H9 (cell line): ENCODE measurements at regions not wholly inside any gene's neighbourhood (a gene's known extent, or its start where the extent isn't known, plus 50 kb on each side); places are given as distances from the start of the nearest gene placed in this dataset.

Experiments
- DNase-seq: peaks from one replicate; pipeline ENCODE4 v3.0.0-alpha.2; 2017
- H2AFZ ChIP-seq: one replicate; pipeline ENCODE4 v1.6.1; 2013; ENCODE audit warnings: mild to moderate bottlenecking, low read length, control low read depth, moderate library complexity
- H2AK5ac ChIP-seq: 2 replicates; pipeline ENCODE4 v1.6.1; 2013; ENCODE audit warnings: low read length, control low read depth, mixed read lengths; ENCODE audit not compliant: insufficient read length
- H2BK120ac ChIP-seq: one replicate; pipeline ENCODE4 v1.6.1; 2013; ENCODE audit warnings: low read depth, mild to moderate bottlenecking, low read length, control low read depth, inconsistent platforms; ENCODE audit not compliant: poor library complexity, severe bottlenecking
- H2BK12ac ChIP-seq: 2 replicates; pipeline ENCODE4 v1.6.1; 2013; ENCODE audit warnings: low read length, control low read depth, mixed read lengths, low read depth; ENCODE audit not compliant: insufficient read length
- H2BK15ac ChIP-seq: 2 replicates; pipeline ENCODE4 v1.6.1; 2013; ENCODE audit warnings: low read depth, low read length, control low read depth
- H2BK20ac ChIP-seq: one replicate; pipeline ENCODE4 v1.6.1; 2013; ENCODE audit warnings: low read depth, mild to moderate bottlenecking, low read length, control low read depth, inconsistent platforms; ENCODE audit not compliant: poor library complexity, severe bottlenecking
- H2BK5ac ChIP-seq: 2 replicates; pipeline ENCODE4 v1.6.1; 2013; ENCODE audit warnings: low read length, control low read depth, mixed read lengths; ENCODE audit not compliant: insufficient read length
- H3K14ac ChIP-seq: 2 replicates; pipeline ENCODE4 v1.6.1; 2013; ENCODE audit warnings: low read length, control low read depth; ENCODE audit not compliant: insufficient read depth
- H3K18ac ChIP-seq: 2 replicates; pipeline ENCODE4 v1.6.1; 2013; ENCODE audit warnings: low read depth, mild to moderate bottlenecking, mixed read lengths, low read length, control low read depth; ENCODE audit not compliant: insufficient read length
- H3K23ac ChIP-seq: 2 replicates; pipeline ENCODE4 v1.6.1; 2013; ENCODE audit warnings: low read length, control low read depth, mixed read lengths, low read depth; ENCODE audit not compliant: insufficient read length
- H3K23me2 ChIP-seq: 2 replicates; pipeline ENCODE4 v1.6.1; 2013; ENCODE audit warnings: low read depth, mild to moderate bottlenecking, mixed read lengths, low read length, control low read depth; ENCODE audit not compliant: insufficient read length, poor library complexity, severe bottlenecking
- H3K27ac ChIP-seq: 2 replicates; pipeline ENCODE4 v1.5.1; 2013; ENCODE audit warnings: low read length, control low read depth, mixed read lengths, low read depth; ENCODE audit not compliant: insufficient read length
- H3K27me3 ChIP-seq: 2 replicates; pipeline ENCODE4 v1.6.1; 2013; ENCODE audit warnings: low read length, control low read depth, inconsistent platforms; ENCODE audit not compliant: insufficient read depth
- H3K4ac ChIP-seq: 2 replicates; pipeline ENCODE4 v1.6.1; 2013; ENCODE audit warnings: low read depth, mild to moderate bottlenecking, control low read depth, inconsistent platforms, low read length, moderate library complexity
- H3K4me1 ChIP-seq: 2 replicates; pipeline ENCODE4 v1.6.1; 2013; ENCODE audit warnings: low read length, control low read depth, inconsistent platforms; ENCODE audit not compliant: insufficient read depth
- H3K4me2 ChIP-seq: 2 replicates; pipeline ENCODE4 v1.6.1; 2013; ENCODE audit warnings: low read length, control low read depth, mixed read lengths; ENCODE audit not compliant: insufficient read length, insufficient read depth
- H3K56ac ChIP-seq: 2 replicates; pipeline ENCODE4 v1.6.1; 2013; ENCODE audit warnings: low read depth, mild to moderate bottlenecking, mixed read lengths, low read length, control low read depth; ENCODE audit not compliant: insufficient read length
- H3K79me1 ChIP-seq: 2 replicates; pipeline ENCODE4 v1.6.1; 2013; ENCODE audit warnings: low read depth, mild to moderate bottlenecking, moderate library complexity, low read length, control low read depth, inconsistent platforms; ENCODE audit not compliant: insufficient read depth, poor library complexity, severe bottlenecking
- H3K79me2 ChIP-seq: 2 replicates; pipeline ENCODE4 v1.6.1; 2013; ENCODE audit warnings: low read length, control low read depth, inconsistent platforms; ENCODE audit not compliant: insufficient read depth
- H3K9ac ChIP-seq: 2 replicates; pipeline ENCODE4 v1.6.1; 2013; ENCODE audit warnings: low read length, control low read depth, mixed read lengths; ENCODE audit not compliant: insufficient read length; ENCODE audit errors: extremely low read depth
- H3K9me3 ChIP-seq: one replicate; pipeline ENCODE4 v1.6.1; 2013; ENCODE audit warnings: low read depth, low read length, inconsistent platforms; ENCODE audit not compliant: control insufficient read depth
- H3T11ph ChIP-seq: one replicate; pipeline ENCODE4 v1.6.1; 2013; ENCODE audit warnings: mild to moderate bottlenecking, low read length, control low read depth, inconsistent platforms
- H4K20me1 ChIP-seq: one replicate; pipeline ENCODE4 v1.6.1; 2013; ENCODE audit not compliant: control insufficient read depth, insufficient read length, insufficient read depth
- H4K5ac ChIP-seq: 2 replicates; pipeline ENCODE4 v1.6.1; 2013; ENCODE audit warnings: low read depth, mild to moderate bottlenecking, mixed read lengths, low read length, control low read depth; ENCODE audit not compliant: insufficient read length
- H4K8ac ChIP-seq: replicated peaks from 2 replicates; pipeline ENCODE4 v1.6.1; 2013; ENCODE audit warnings: low read length, control low read depth, mixed read lengths, low read depth; ENCODE audit not compliant: insufficient read length
- H4K91ac ChIP-seq: 2 replicates; pipeline ENCODE4 v1.6.1; 2013; ENCODE audit warnings: low read depth, mild to moderate bottlenecking, moderate library complexity, mixed read lengths, low read length, control low read depth; ENCODE audit not compliant: insufficient read length
- H3K27ac Mint-ChIP-seq, 3 experiments: 2 replicates in 2 of 3; 3 replicates in 1 of 3; pipeline ENCODE4 v1.8.0; 2020 to 2021; ENCODE audit warnings: mixed read lengths in 3 of 3, mild to moderate bottlenecking in 1 of 3, moderate library complexity in 1 of 3
- H3K27me3 Mint-ChIP-seq: 2 replicates; pipeline ENCODE4 v1.8.0; 2021; ENCODE audit warnings: low read depth, mild to moderate bottlenecking, moderate library complexity, mixed read lengths
- H3K36me3 Mint-ChIP-seq, 3 experiments: 2 replicates in 2 of 3; 3 replicates in 1 of 3; pipeline ENCODE4 v1.8.0; 2020 to 2021; ENCODE audit warnings: low read depth in 3 of 3, mixed read lengths in 3 of 3; ENCODE audit not compliant: insufficient read depth in 1 of 3
- H3K4me1 Mint-ChIP-seq, 2 experiments: 2 replicates each; pipeline ENCODE4 v1.8.0; 2020; ENCODE audit warnings: mixed read lengths in 2 of 2
- H3K4me3 Mint-ChIP-seq, 2 experiments: 2 replicates in 1 of 2; 3 replicates in 1 of 2; pipeline ENCODE4 v1.8.0; 2020 to 2021; ENCODE audit warnings: mild to moderate bottlenecking in 2 of 2, mixed read lengths in 2 of 2, moderate library complexity in 1 of 2
- H3K9me3 Mint-ChIP-seq, 2 experiments: 2 replicates in 1 of 2; 3 replicates in 1 of 2; pipeline ENCODE4 v1.8.0; 2020; ENCODE audit warnings: mild to moderate bottlenecking in 2 of 2, mixed read lengths in 2 of 2, moderate library complexity in 1 of 2
- WGBS: extraction: QIAGEN DNeasy Blood & Tissue Kit; methylation state at CpG from one replicate; pipeline ENCODE4 v1.1.7; 2013; ENCODE audit warnings: missing lambda C conversion rate, low lambda C conversion rate, mixed read lengths; ENCODE audit not compliant: insufficient read length; ENCODE audit errors: extremely low coverage; 5-methylcytosine and 5-hydroxymethylcytosine counted together
- TF ChIP-seq, protein P1 (sequence below): fragments of 200-600 bp; sonication (generic); conservative IDR thresholded peaks from 3 replicates; pipeline ENCODE4 v1.8.0; 2021; ENCODE audit warnings: antibody characterized with exemption, mild to moderate bottlenecking

DNA sequence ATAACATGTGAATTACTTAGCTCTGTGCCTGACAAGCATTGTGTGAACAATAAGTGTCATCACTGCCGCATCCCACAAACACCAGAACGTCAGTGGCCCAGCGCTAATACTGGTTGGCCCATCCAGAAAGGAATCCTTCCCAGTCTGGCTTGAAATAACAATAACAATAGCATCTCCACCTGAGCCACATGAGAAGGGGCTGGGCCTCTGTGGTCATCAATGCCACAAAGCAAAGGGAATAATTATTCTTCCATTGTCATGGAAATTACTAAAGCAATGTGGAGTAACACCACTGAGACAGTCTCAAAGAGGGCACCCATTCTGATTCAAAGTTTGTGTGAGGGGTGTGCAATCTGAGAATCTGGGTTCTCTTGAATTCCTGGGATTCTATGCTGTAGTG is 105.7 kb upstream of the INHBA start:
- Histone ChIP-seq H3K4me2 (peak overlapping the region; percentile 32), H2BK120ac (no peak overlapping the region), H3K18ac (no peak overlapping the region), H4K5ac (no peak overlapping the region), H2BK15ac (no peak overlapping the region), H3K23me2 (no peaks in the 10 kb centered on the region), H3K9me3 (peaks cover 9% of the 10 kb centered on the region), H4K8ac (no peak overlapping the region), H2BK20ac (no peak overlapping the region), H4K20me1 (no peaks in the 10 kb centered on the region), H3K23ac (no peak overlapping the region), H3K79me1 (no peaks in the 10 kb centered on the region), H3T11ph (no peak overlapping the region), H2BK12ac (no peak overlapping the region), H2BK5ac (no peak overlapping the region), H3K4ac (no peak overlapping the region), H3K14ac (no peak overlapping the region), H3K27ac (peak overlapping the region; percentile 90), H3K4me1 (no peaks in the 10 kb centered on the region; the same call in 1 of the 2 replicates), H4K91ac (no peak overlapping the region), H3K27me3 (no peaks in the 10 kb centered on the region), H3K56ac (no peak overlapping the region), H2AK5ac (no peak overlapping the region), H2AFZ (no peak overlapping the region), H3K79me2 (no peaks in the 10 kb centered on the region), H3K9ac (no peak overlapping the region)
- H3K36me3 Mint-ChIP-seq = peaks cover 13 to 27% (median 17%) of the 10 kb centered on the region in 3 experiments
- peaks cover 45 to 50% of the 10 kb centered on the region in 2 experiments for H3K4me1 Mint-ChIP-seq
- no peaks in the 10 kb centered on the region for H3K27me3 Mint-ChIP-seq
- DNase-seq = peak; percentile 87
- H3K27ac Mint-ChIP-seq = peak overlapping the region; percentile 98 to 99 (median 98)
- H3K9me3 Mint-ChIP-seq = peaks cover 18 to 19% of the 10 kb centered on the region in 2 experiments
- peak overlapping the region; percentile 27 to 65; a peak in 3 of 5 replicates for H3K4me3 Mint-ChIP-seq
- TF ChIP-seq, protein P1, sequence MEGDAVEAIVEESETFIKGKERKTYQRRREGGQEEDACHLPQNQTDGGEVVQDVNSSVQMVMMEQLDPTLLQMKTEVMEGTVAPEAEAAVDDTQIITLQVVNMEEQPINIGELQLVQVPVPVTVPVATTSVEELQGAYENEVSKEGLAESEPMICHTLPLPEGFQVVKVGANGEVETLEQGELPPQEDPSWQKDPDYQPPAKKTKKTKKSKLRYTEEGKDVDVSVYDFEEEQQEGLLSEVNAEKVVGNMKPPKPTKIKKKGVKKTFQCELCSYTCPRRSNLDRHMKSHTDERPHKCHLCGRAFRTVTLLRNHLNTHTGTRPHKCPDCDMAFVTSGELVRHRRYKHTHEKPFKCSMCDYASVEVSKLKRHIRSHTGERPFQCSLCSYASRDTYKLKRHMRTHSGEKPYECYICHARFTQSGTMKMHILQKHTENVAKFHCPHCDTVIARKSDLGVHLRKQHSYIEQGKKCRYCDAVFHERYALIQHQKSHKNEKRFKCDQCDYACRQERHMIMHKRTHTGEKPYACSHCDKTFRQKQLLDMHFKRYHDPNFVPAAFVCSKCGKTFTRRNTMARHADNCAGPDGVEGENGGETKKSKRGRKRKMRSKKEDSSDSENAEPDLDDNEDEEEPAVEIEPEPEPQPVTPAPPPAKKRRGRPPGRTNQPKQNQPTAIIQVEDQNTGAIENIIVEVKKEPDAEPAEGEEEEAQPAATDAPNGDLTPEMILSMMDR = no peak
- WGBS = no CpG with 5 or more reads among the region's 3 CpGs
